Neural cell (in vitro differentiated cells): ENCODE measurements at regions not wholly inside any gene's neighbourhood (a gene's known extent, or its start where the extent isn't known, plus 50 kb on each side); places are given as distances from the start of the nearest gene placed in this dataset.

Source experiments
- H2AFZ ChIP-seq: fragments of 200-600, 300-800 bp; sonication (generic), shearing (Covaris generic); 2 replicates; pipeline ENCODE4 v1.6.0; 2014; ENCODE audit warnings: low read depth, mild to moderate bottlenecking, antibody characterized with exemption, low read length, moderate library complexity
- H3F3A ChIP-seq: fragments of 200-600 bp; shearing (Covaris generic); 2 replicates; pipeline ENCODE4 v1.6.1; 2016; ENCODE audit warnings: mild to moderate bottlenecking, moderate library complexity, mixed read lengths, antibody characterized with exemption, low read length; ENCODE audit not compliant: insufficient read depth, poor library complexity, severe bottlenecking
- H3K27ac ChIP-seq: fragments of 200-600, 300-800 bp; sonication (generic), shearing (Covaris generic); 2 replicates; pipeline ENCODE4 v1.5.1; 2014; ENCODE audit warnings: mild to moderate bottlenecking, low read length, moderate library complexity
- H3K27me3 ChIP-seq: fragments of 300-800, 200-600 bp; sonication (generic), shearing (Covaris generic); 2 replicates; pipeline ENCODE4 v1.6.0; 2014; ENCODE audit warnings: mild to moderate bottlenecking, low read depth, low read length, moderate library complexity; ENCODE audit not compliant: insufficient read depth
- H3K36me3 ChIP-seq: fragments of 300-800, 200-600 bp; sonication (generic), shearing (Covaris generic); 2 replicates; pipeline ENCODE4 v1.5.1; 2014; ENCODE audit warnings: mild to moderate bottlenecking, antibody characterized with exemption, low read length, moderate library complexity; ENCODE audit not compliant: insufficient read depth
- H3K4me2 ChIP-seq: fragments of 300-800, 200-600 bp; sonication (generic), shearing (Covaris generic); 2 replicates; pipeline ENCODE4 v1.6.0; 2014; ENCODE audit warnings: mild to moderate bottlenecking, low read length
- H3K4me3 ChIP-seq: fragments of 300-800, 200-600 bp; sonication (generic), shearing (Covaris generic); 2 replicates; pipeline ENCODE4 v1.5.1; 2014; ENCODE audit warnings: mild to moderate bottlenecking, low read length, moderate library complexity
- H3K79me2 ChIP-seq: fragments of 200-600 bp; shearing (Covaris generic); replicated peaks from 2 replicates; pipeline ENCODE4 v1.6.0; 2014; ENCODE audit warnings: mild to moderate bottlenecking, low read length, moderate library complexity; ENCODE audit not compliant: insufficient read depth
- H3K9ac ChIP-seq: fragments of 300-800, 200-600 bp; sonication (generic), shearing (Covaris generic); 2 replicates; pipeline ENCODE4 v1.6.1; 2016; ENCODE audit warnings: mild to moderate bottlenecking, low read length, mixed read lengths
- H3K9me2 ChIP-seq: fragments of 200-600 bp; shearing (Covaris generic); 2 replicates; pipeline ENCODE4 v1.6.1; 2016; ENCODE audit warnings: mild to moderate bottlenecking, low read length, mixed read lengths; ENCODE audit not compliant: insufficient read depth
- H3K9me3 ChIP-seq: fragments of 200-600, 300-800 bp; sonication (generic), shearing (Covaris generic); 2 replicates; pipeline ENCODE4 v1.6.1; 2016; ENCODE audit warnings: mild to moderate bottlenecking, mixed run types, low read length, moderate library complexity, mixed read lengths
- H4K20me1 ChIP-seq: fragments of 200-600 bp; shearing (Covaris generic); 2 replicates; pipeline ENCODE4 v1.6.1; 2016; ENCODE audit warnings: mild to moderate bottlenecking, mixed run types; ENCODE audit not compliant: insufficient read depth
- CTCF ChIP-seq: fragments of 450-650 bp; IDR thresholded peaks from 2 replicates; pipeline ENCODE4 v1.5.1; 2014; ENCODE audit warnings: antibody characterized with exemption, mild to moderate bottlenecking, moderate library complexity; ENCODE audit not compliant: poor library complexity, severe bottlenecking
- EP300 ChIP-seq: fragments of 450-650 bp; conservative IDR thresholded peaks from 2 replicates; pipeline ENCODE4 v1.6.1; 2014; ENCODE audit warnings: antibody characterized with exemption, mild to moderate bottlenecking, moderate library complexity; ENCODE audit not compliant: poor library complexity, severe bottlenecking
- EZH2 ChIP-seq: fragments of 200-600, 300-800 bp; shearing (Covaris generic), sonication (generic); IDR thresholded peaks from 2 replicates; pipeline ENCODE4 v1.6.1; 2014; ENCODE audit warnings: antibody characterized with exemption, low read length, borderline replicate concordance, mild to moderate bottlenecking; ENCODE audit not compliant: insufficient read depth, poor library complexity, severe bottlenecking
- MXI1 ChIP-seq: fragments of 450-650 bp; conservative IDR thresholded peaks from 2 replicates; pipeline ENCODE4 v1.6.1; 2014; ENCODE audit warnings: antibody characterized with exemption, mild to moderate bottlenecking; ENCODE audit not compliant: poor library complexity, severe bottlenecking
- POLR2AphosphoS5 ChIP-seq: IDR thresholded peaks from 2 replicates; pipeline ENCODE4 v1.6.1; 2012
- RAD21 ChIP-seq: fragments of 450-650 bp; conservative IDR thresholded peaks from 2 replicates; pipeline ENCODE4 v1.6.1; 2014; ENCODE audit warnings: antibody characterized with exemption, mild to moderate bottlenecking, moderate library complexity
- SMC3 ChIP-seq: fragments of 450-650 bp; conservative IDR thresholded peaks from 2 replicates; pipeline ENCODE4 v1.6.1; 2014; ENCODE audit warnings: antibody characterized with exemption, mild to moderate bottlenecking, moderate library complexity; ENCODE audit not compliant: poor library complexity
- TAF1 ChIP-seq: IDR thresholded peaks from 2 replicates; pipeline ENCODE4 v1.6.1; 2012; ENCODE audit warnings: low read depth

- Histone ChIP-seq H3K9me3 (no peaks in the 10 kb centered on the region), H3K36me3 (no peaks in the 10 kb centered on the region), H3F3A (no peaks in the 10 kb centered on the region), H4K20me1 (no peaks in the 10 kb centered on the region), H3K27ac (no peak overlapping the region), H2AFZ (no peak overlapping the region), H3K9me2 (no peaks in the 10 kb centered on the region), H3K79me2 (no peaks in the 10 kb centered on the region), H3K9ac (no peak overlapping the region), H3K4me2 (no peak overlapping the region), H3K27me3 (no peaks in the 10 kb centered on the region), H3K4me3 (no peak overlapping the region)
- TF ChIP-seq SMC3 (no peak), EZH2 (no peak), RAD21 (no peak), CTCF (no peak), POLR2AphosphoS5 (no peak)
Measured at GRCh38 chr6:10217111-10217510, 197.8 kb downstream of the TFAP2A start.

- Histone ChIP-seq H3K36me3 (no peaks in the 10 kb centered on the region), H3K79me2 (no peaks in the 10 kb centered on the region), H3K4me2 (no peak overlapping the region), H2AFZ (no peak overlapping the region), H3K27ac (no peak overlapping the region), H3K9me2 (no peaks in the 10 kb centered on the region), H3K9me3 (no peaks in the 10 kb centered on the region), H3K9ac (no peak overlapping the region), H3K4me3 (no peak overlapping the region), H3F3A (no peaks in the 10 kb centered on the region), H4K20me1 (no peaks in the 10 kb centered on the region), H3K27me3 (no peaks in the 10 kb centered on the region)
- no peak for TF ChIP-seq POLR2AphosphoS5
- TF ChIP-seq EZH2: no peak
Measured at GRCh38 chr6:10215326-10216110, 199.4 kb downstream of the TFAP2A start.

GRCh38 chr6:10210052-10210451, 204.8 kb downstream of the TFAP2A start:
- Histone ChIP-seq H4K20me1 (no peaks in the 10 kb centered on the region), H3K9ac (no peak overlapping the region), H3K27ac (no peak overlapping the region), H2AFZ (no peak overlapping the region), H3K79me2 (no peaks in the 10 kb centered on the region), H3K4me3 (no peak overlapping the region), H3K4me2 (no peak overlapping the region), H3F3A (no peaks in the 10 kb centered on the region), H3K9me2 (no peaks in the 10 kb centered on the region), H3K9me3 (no peaks in the 10 kb centered on the region), H3K36me3 (no peaks in the 10 kb centered on the region), H3K27me3 (no peaks in the 10 kb centered on the region)
- TF ChIP-seq MXI1: no peak
- TF ChIP-seq EZH2: no peak
- no peak for TF ChIP-seq CTCF
- no peak for TF ChIP-seq SMC3
- TF ChIP-seq TAF1: no peak
- no peak for TF ChIP-seq EP300
- TF ChIP-seq POLR2AphosphoS5: no peak
